ENCODE measurements at regions not wholly inside any gene's neighbourhood (a gene's known extent, or its start where the extent isn't known, plus 50 kb on each side); places are given as distances from the start of the nearest gene placed in this dataset.

GRCh38 chr13:103759361-103759760, 693.1 kb upstream of the SLC10A2 start:
- no peak for DNase-seq

GRCh38 chr13:103758222-103758621, 692.0 kb upstream of the SLC10A2 start:
- no peak for DNase-seq

GRCh38 chr13:103757361-103757760, 691.1 kb upstream of the SLC10A2 start:
- DNase-seq, result no peak

GRCh38 chr13:103754783-103755182, 688.6 kb upstream of the SLC10A2 start:
- no peak for DNase-seq

GRCh38 chr13:103734837-103735236, 668.6 kb upstream of the SLC10A2 start:
- DNase-seq, result no peak

- no peak for DNase-seq
These were observed 665.7 kb upstream of the SLC10A2 start for GRCh38 chr13:103731959-103732358.

GRCh38 chr13:103730407-103730806, 664.2 kb upstream of the SLC10A2 start:
- no peak for DNase-seq

- no peak for DNase-seq
These were observed 660.6 kb upstream of the SLC10A2 start for GRCh38 chr13:103726808-103727207.

- DNase-seq, result no peak
These were observed 650.5 kb upstream of the SLC10A2 start for GRCh38 chr13:103716718-103717117.

GRCh38 chr13:103715335-103715734, 649.1 kb upstream of the SLC10A2 start:
- no peak for DNase-seq

GRCh38 chr13:103703246-103703645, 637.0 kb upstream of the SLC10A2 start:
- DNase-seq, result no peak

GRCh38 chr13:103698000-103698399, 631.8 kb upstream of the SLC10A2 start:
- no peak for DNase-seq

GRCh38 chr13:103695320-103695719, 629.1 kb upstream of the SLC10A2 start:
- DNase-seq, result no peak

- no peak for DNase-seq
These were observed 628.3 kb upstream of the SLC10A2 start for GRCh38 chr13:103694471-103694870.

- no peak for DNase-seq
These were observed 627.8 kb upstream of the SLC10A2 start for GRCh38 chr13:103694033-103694432.

GRCh38 chr13:103692442-103692841, 626.2 kb upstream of the SLC10A2 start:
- DNase-seq, result no peak

GRCh38 chr13:103676329-103676728, 610.1 kb upstream of the SLC10A2 start:
- DNase-seq, result no peak

GRCh38 chr13:103671547-103671946, 605.3 kb upstream of the SLC10A2 start:
- DNase-seq, result no peak

GRCh38 chr13:103663996-103664395, 597.8 kb upstream of the SLC10A2 start:
- no peak for DNase-seq

- no peak for DNase-seq
These were observed 590.1 kb upstream of the SLC10A2 start for GRCh38 chr13:103656311-103656710.

- no peak for DNase-seq
These were observed 574.4 kb upstream of the SLC10A2 start for GRCh38 chr13:103640606-103641005.

- DNase-seq, result no peak
These were observed 573.1 kb upstream of the SLC10A2 start for GRCh38 chr13:103639326-103639725.

- DNase-seq, result no peak
These were observed 572.5 kb upstream of the SLC10A2 start for GRCh38 chr13:103638706-103639105.

- no peak for DNase-seq
These were observed 567.8 kb upstream of the SLC10A2 start for GRCh38 chr13:103634066-103634465.

- no peak for DNase-seq
These were observed 559.0 kb upstream of the SLC10A2 start for GRCh38 chr13:103625194-103625593.

- DNase-seq, result no peak
These were observed 551.9 kb upstream of the SLC10A2 start for GRCh38 chr13:103618151-103618550.

Data from CD4-positive, alpha-beta T cell treated with Interleukin-1 beta for 1 hour (primary cell).